ENCODE measurements at regions not wholly inside any gene's neighbourhood (a gene's known extent, or its start where the extent isn't known, plus 50 kb on each side); places are given as distances from the start of the nearest gene placed in this dataset.

DNA sequence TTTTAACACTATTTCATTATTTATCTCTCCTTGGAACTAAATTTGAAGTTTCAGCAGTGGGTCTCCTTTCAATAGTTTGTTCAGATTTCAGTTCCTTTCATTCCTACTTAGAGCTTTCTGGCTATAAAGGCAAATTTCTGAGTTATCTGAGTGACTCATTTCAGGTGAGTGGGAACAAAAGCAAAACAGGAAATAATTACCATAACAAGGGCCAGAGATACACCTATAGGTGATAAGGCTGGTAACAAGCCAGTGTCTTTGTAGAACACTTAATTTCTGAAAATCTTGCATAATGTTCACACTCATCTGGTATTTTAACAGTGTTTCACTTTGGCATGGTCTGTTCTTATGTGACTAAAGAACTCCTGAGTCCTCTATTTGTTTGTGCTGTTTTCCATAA is 64.5 kb upstream of the PRRC2C start:
- DNase-seq (ENCODE audit: low spot score) = no peak
- H3K4me1 ChIP-seq (ENCODE audit: insufficient read depth, poor library complexity, severe bottlenecking) = peaks cover 19% of the 10 kb centered on the region
- no peak overlapping the region for H3K4me3 ChIP-seq (ENCODE audit: severe bottlenecking)
- peak overlapping the region; percentile 32 for H3K27ac ChIP-seq (ENCODE audit: poor library complexity, severe bottlenecking)
- ATAC-seq (ENCODE audit: low read depth) = peak; percentile 74
- H3K9me3 ChIP-seq (ENCODE audit: severe bottlenecking) = no peaks in the 10 kb centered on the region
- TF ChIP-seq CTCF (IDR thresholded peaks at IDR 0.05; ENCODE audit: poor library complexity, severe bottlenecking) = no peak
- H3K27me3 ChIP-seq (ENCODE audit: insufficient read depth, poor library complexity, severe bottlenecking) = no peaks in the 10 kb centered on the region
- H3K36me3 ChIP-seq (ENCODE audit: low read depth) = no peaks in the 10 kb centered on the region

DNA sequence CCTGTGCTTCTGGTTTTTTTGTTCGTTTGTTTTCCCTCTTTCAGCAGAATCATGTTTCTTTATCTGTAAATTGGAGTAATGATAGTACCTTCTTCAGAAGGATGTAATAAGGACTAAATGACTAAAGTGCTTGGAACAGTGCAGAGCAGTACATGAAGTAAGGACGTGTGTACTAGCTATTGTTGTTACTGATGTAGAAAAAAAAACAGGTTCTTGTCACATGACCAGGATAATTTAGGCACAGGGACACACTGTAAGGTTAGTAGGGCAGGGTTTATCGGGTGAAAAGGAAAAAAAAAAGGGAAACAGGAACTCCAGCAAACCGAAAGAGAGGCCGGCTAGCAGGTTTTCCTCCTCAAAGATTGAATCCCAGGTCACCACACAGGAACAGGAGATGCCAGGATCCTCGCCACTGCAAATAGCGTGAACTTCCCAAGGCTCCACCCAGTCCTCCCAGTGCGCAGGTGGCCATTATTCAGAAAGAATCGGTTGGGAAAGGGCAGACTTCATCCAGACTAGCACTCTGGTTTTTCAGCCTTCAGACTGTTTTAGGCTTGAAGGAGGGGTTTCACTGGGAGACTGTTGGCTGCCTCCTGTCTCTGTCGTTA is 63.8 kb upstream of the PRRC2C start:
- no peak overlapping the region for H3K4me3 ChIP-seq (ENCODE audit: severe bottlenecking)
- H3K36me3 ChIP-seq (ENCODE audit: low read depth) = no peaks in the 10 kb centered on the region
- ATAC-seq (ENCODE audit: low read depth) (no peak), DNase-seq (ENCODE audit: low spot score) (no peak)
- H3K4me1 ChIP-seq (ENCODE audit: insufficient read depth, poor library complexity, severe bottlenecking) = peaks cover 19% of the 10 kb centered on the region
- H3K9me3 ChIP-seq (ENCODE audit: severe bottlenecking) = no peaks in the 10 kb centered on the region
- no peaks in the 10 kb centered on the region for H3K27me3 ChIP-seq (ENCODE audit: insufficient read depth, poor library complexity, severe bottlenecking)
- H3K27ac ChIP-seq (ENCODE audit: poor library complexity, severe bottlenecking) = peak overlapping the region; percentile 32
- no peak for TF ChIP-seq CTCF (IDR thresholded peaks at IDR 0.05; ENCODE audit: poor library complexity, severe bottlenecking)

DNA sequence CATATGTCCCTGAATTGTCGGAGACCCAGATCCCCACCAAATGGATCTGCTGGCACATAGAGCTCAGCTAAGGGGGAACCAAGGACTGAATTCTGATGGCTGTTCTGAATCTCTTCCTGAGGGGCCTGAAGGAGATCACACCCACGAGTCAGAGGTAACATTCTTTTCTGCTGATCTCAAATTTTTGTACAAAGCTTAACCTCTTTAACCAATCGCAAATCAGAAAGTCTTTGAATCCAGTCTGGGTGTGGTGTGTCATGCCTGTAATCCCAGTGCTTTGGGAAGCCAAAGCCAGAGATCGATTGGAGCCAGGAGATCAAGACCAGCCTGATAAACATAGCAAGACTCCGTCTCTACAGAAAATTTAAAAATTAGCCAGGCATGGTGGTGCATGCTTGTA is 62.8 kb upstream of the PRRC2C start:
- H3K27me3 ChIP-seq (ENCODE audit: insufficient read depth, poor library complexity, severe bottlenecking) = no peaks in the 10 kb centered on the region
- H3K27ac ChIP-seq (ENCODE audit: poor library complexity, severe bottlenecking) = peak overlapping the region; percentile 32
- no peaks in the 10 kb centered on the region for H3K9me3 ChIP-seq (ENCODE audit: severe bottlenecking)
- no peak for TF ChIP-seq CTCF (IDR thresholded peaks at IDR 0.05; ENCODE audit: poor library complexity, severe bottlenecking)
- H3K4me1 ChIP-seq (ENCODE audit: insufficient read depth, poor library complexity, severe bottlenecking) = peaks cover 19% of the 10 kb centered on the region
- ATAC-seq (ENCODE audit: low read depth) = peak; percentile 37; the same call in 2 of the 3 replicates
- no peaks in the 10 kb centered on the region for H3K36me3 ChIP-seq (ENCODE audit: low read depth)
- DNase-seq (ENCODE audit: low spot score) = no peak
- H3K4me3 ChIP-seq (ENCODE audit: severe bottlenecking) = no peak overlapping the region

DNA sequence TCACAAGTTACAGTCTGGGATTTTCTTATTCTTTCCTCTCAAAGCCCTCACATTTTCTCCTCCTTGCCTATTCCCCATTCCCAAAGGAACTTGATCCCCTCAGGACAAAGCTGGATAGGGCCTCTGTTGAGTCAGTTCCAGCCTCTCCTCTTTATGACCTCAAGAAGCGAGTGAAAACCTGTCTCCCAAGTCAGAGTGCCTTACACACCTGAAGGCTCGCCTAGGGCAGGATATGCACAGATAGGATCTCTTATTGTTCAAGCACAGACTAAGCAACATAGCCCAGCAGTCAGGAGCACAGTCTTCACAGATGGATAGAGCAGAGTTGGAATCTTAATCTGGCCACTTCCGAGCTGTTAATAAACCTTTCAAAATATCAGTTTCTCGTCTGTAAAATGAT is 60.8 kb upstream of the PRRC2C start:
- DNase-seq (ENCODE audit: low spot score) (no peak), ATAC-seq (ENCODE audit: low read depth) (peak; percentile 79)
- Histone ChIP-seq H3K36me3 (ENCODE audit: low read depth) (no peaks in the 10 kb centered on the region), H3K9me3 (ENCODE audit: severe bottlenecking) (no peaks in the 10 kb centered on the region), H3K4me3 (ENCODE audit: severe bottlenecking) (no peak overlapping the region), H3K27me3 (ENCODE audit: insufficient read depth, poor library complexity, severe bottlenecking) (no peaks in the 10 kb centered on the region), H3K27ac (ENCODE audit: poor library complexity, severe bottlenecking) (peak overlapping the region; percentile 37), H3K4me1 (ENCODE audit: insufficient read depth, poor library complexity, severe bottlenecking) (peaks cover 19% of the 10 kb centered on the region)
- no peak for TF ChIP-seq CTCF (IDR thresholded peaks at IDR 0.05; ENCODE audit: poor library complexity, severe bottlenecking)

GRCh38 chr1:171426645-171427044 is 58.7 kb upstream of the PRRC2C start:
- Histone ChIP-seq H3K27me3 (ENCODE audit: insufficient read depth, poor library complexity, severe bottlenecking) (no peaks in the 10 kb centered on the region), H3K27ac (ENCODE audit: poor library complexity, severe bottlenecking) (no peak overlapping the region), H3K4me3 (ENCODE audit: severe bottlenecking) (no peak overlapping the region), H3K4me1 (ENCODE audit: insufficient read depth, poor library complexity, severe bottlenecking) (peaks cover 8% of the 10 kb centered on the region), H3K36me3 (ENCODE audit: low read depth) (no peaks in the 10 kb centered on the region), H3K9me3 (ENCODE audit: severe bottlenecking) (no peaks in the 10 kb centered on the region)
- DNase-seq (ENCODE audit: low spot score) = no peak
- no peak for ATAC-seq (ENCODE audit: low read depth)
- TF ChIP-seq CTCF (IDR thresholded peaks at IDR 0.05; ENCODE audit: poor library complexity, severe bottlenecking) = no peak

All from RWPE2 (cell line).